ENCODE measurements at regions not wholly inside any gene's neighbourhood (a gene's known extent, or its start where the extent isn't known, plus 50 kb on each side); places are given as distances from the start of the nearest gene placed in this dataset.

DNA sequence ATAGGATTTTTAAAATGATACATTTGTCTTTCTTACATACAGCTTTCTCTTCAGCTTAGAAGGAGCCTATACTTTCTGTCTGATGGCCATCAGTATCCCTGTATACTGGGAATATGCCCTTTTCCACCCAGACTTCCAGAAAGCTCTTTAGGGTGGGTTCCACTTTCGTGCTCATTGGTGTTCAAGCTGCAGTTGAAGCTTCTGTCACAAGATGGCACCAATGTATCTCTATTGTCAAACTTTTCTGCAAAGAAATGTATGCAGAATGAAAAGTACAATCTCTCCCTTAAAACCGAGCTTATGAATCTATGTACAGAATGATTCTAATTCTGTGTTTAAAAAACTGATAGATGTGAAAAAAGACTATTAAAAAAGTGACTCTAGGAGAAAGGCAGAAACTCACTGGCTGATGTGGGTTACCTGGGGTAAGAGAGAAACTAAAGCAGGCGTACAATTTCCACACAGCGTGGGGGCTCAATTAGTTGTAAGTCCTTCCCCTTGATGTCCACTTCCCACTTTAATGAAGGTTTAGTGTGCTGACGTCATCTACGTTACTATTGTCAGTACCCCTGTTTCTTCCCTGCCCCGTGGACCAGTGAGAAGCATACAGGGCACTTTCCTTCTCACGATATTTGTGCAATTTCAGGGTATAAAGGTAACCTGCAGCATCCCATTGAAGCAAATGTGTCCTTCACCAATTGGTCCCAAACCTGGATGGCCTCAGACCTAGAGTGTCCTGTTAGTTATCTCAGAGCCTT, 57.3 kb upstream of the TCEAL2 start:
- H3K27ac ChIP-seq (ENCODE audit: low read depth in 2 of 2, low read length in 2 of 2) = no peak overlapping the region
- no peak overlapping the region for H3K4me3 ChIP-seq (ENCODE audit: low read length in 3 of 3)
- no peaks in the 10 kb centered on the region for H3K9me3 ChIP-seq (ENCODE audit: control insufficient read depth in 2 of 3, insufficient read depth in 1 of 3, low read length in 3 of 3)
- H3K9ac ChIP-seq (ENCODE audit: low read length in 3 of 3) = no peak overlapping the region
- TF ChIP-seq, protein P1, sequence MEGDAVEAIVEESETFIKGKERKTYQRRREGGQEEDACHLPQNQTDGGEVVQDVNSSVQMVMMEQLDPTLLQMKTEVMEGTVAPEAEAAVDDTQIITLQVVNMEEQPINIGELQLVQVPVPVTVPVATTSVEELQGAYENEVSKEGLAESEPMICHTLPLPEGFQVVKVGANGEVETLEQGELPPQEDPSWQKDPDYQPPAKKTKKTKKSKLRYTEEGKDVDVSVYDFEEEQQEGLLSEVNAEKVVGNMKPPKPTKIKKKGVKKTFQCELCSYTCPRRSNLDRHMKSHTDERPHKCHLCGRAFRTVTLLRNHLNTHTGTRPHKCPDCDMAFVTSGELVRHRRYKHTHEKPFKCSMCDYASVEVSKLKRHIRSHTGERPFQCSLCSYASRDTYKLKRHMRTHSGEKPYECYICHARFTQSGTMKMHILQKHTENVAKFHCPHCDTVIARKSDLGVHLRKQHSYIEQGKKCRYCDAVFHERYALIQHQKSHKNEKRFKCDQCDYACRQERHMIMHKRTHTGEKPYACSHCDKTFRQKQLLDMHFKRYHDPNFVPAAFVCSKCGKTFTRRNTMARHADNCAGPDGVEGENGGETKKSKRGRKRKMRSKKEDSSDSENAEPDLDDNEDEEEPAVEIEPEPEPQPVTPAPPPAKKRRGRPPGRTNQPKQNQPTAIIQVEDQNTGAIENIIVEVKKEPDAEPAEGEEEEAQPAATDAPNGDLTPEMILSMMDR (IDR thresholded peaks at IDR 0.05; ENCODE audit: borderline replicate concordance, extremely low read depth, insufficient read depth) = peak; percentile 38
- DNase-seq = peak in 2 of 5 donors; percentile 28 to 34
- no peak for FAIRE-seq
- no peaks in the 10 kb centered on the region for H3K27me3 ChIP-seq (ENCODE audit: control insufficient read depth, insufficient read depth, low read length)
- intact Hi-C loops (cut with DNase I) = no loop called here
- H3K36me3 ChIP-seq (ENCODE audit: control insufficient read depth in 2 of 3, insufficient read depth in 3 of 3, low read length in 3 of 3) = no peaks in the 10 kb centered on the region
- no peaks in the 10 kb centered on the region for H3K4me1 ChIP-seq (ENCODE audit: control insufficient read depth in 2 of 3, insufficient read depth in 2 of 3, low read depth in 1 of 3, low read length in 3 of 3)

DNA sequence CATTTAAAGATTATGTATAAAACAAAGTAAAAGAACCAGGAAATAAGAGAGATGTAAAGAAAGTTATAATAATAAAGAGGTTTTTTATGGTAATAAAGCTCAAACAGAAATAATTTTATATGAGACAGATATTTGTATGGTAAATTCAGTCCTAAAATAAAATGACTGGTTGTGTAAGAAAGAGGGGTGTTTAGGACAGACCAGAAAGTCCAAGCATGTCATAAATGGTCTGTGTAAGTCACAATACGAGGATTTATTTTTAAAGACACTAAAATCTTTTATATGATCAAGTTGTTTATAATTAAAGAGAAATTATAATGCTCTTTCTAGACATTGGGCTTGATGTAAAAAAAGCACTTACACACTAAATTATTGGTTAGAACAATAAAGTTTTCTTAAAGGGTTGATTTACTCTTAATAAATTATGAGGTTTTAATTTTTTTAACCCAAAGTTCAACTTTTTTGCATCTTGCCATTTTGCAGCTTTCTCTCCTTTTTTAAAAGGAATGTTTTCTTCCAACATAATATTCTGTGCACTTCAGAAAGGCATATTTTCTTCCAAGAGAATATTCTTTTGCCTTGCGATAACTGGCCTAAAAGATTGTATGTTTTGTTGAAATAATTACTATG, 61.9 kb upstream of the TCEAL2 start:
- H3K9me3 ChIP-seq (ENCODE audit: control insufficient read depth in 2 of 3, insufficient read depth in 1 of 3, low read length in 3 of 3) = no peaks in the 10 kb centered on the region
- no peaks in the 10 kb centered on the region for H3K27me3 ChIP-seq (ENCODE audit: control insufficient read depth, insufficient read depth, low read length)
- no peaks in the 10 kb centered on the region for H3K4me1 ChIP-seq (ENCODE audit: control insufficient read depth in 2 of 3, insufficient read depth in 2 of 3, low read depth in 1 of 3, low read length in 3 of 3)
- TF ChIP-seq, protein P1 (IDR thresholded peaks at IDR 0.05; ENCODE audit: borderline replicate concordance, extremely low read depth, insufficient read depth) = no peak
- peak; percentile 68 for FAIRE-seq
- H3K9ac ChIP-seq (ENCODE audit: low read length in 3 of 3) = no peak overlapping the region
- H3K27ac ChIP-seq (ENCODE audit: low read depth in 2 of 2, low read length in 2 of 2) = no peak overlapping the region
- H3K36me3 ChIP-seq (ENCODE audit: control insufficient read depth in 2 of 3, insufficient read depth in 3 of 3, low read length in 3 of 3) = no peaks in the 10 kb centered on the region
- H3K4me3 ChIP-seq (ENCODE audit: low read length in 3 of 3) = no peak overlapping the region
- DNase-seq = no peak
- intact Hi-C loops (cut with DNase I) = no loop called here

DNA sequence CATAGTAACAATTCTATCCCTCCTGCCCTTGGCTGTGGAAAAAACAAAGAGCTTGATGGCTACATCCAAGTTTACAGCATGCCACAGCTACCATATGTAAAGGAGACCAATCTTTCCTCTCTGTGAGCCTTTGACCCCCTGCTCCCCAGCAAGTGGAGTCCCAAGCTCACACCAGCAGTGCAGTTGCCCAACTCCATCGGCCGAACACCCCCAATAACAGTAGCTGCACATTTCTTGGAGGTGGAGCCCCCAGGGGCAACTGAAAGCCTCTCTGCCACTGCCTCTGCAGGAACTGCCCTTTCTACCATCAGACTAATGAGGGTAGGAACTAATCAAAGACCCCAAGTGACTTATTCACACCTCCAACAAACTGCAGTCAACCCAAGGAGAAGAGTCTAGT, 81.0 kb upstream of the TCEAL2 start:
- H3K4me3 ChIP-seq (ENCODE audit: low read length in 3 of 3) = no peak overlapping the region
- H3K27me3 ChIP-seq (ENCODE audit: control insufficient read depth, insufficient read depth, low read length) = no peaks in the 10 kb centered on the region
- no peak overlapping the region for H3K27ac ChIP-seq (ENCODE audit: low read depth in 2 of 2, low read length in 2 of 2)
- no peaks in the 10 kb centered on the region for H3K9me3 ChIP-seq (ENCODE audit: control insufficient read depth in 2 of 3, insufficient read depth in 1 of 3, low read length in 3 of 3)
- FAIRE-seq = no peak
- H3K4me1 ChIP-seq (ENCODE audit: control insufficient read depth in 2 of 3, insufficient read depth in 2 of 3, low read depth in 1 of 3, low read length in 3 of 3) = no peaks in the 10 kb centered on the region
- intact Hi-C loops (cut with DNase I) = no loop called here
- TF ChIP-seq, protein P1 (IDR thresholded peaks at IDR 0.05; ENCODE audit: borderline replicate concordance, extremely low read depth, insufficient read depth) = no peak
- H3K36me3 ChIP-seq (ENCODE audit: control insufficient read depth in 2 of 3, insufficient read depth in 3 of 3, low read length in 3 of 3) = no peaks in the 10 kb centered on the region
- no peak for DNase-seq
- no peak overlapping the region for H3K9ac ChIP-seq (ENCODE audit: low read length in 3 of 3)
